Tibial nerve (tissue), 4 donors: ENCODE measurements at regions not wholly inside any gene's neighbourhood (a gene's known extent, or its start where the extent isn't known, plus 50 kb on each side); places are given as distances from the start of the nearest gene placed in this dataset.

Experiments
- EP300 ChIP-seq, 2 donors: sonication (generic); formaldehyde crosslinking; IDR thresholded peaks; one replicate each; pipeline ENCODE4 v1.6.1; 2017; ENCODE audit warnings: antibody characterized with exemption in 2 of 2, mild to moderate bottlenecking in 1 of 2
- POLR2A ChIP-seq, 2 donors: fragments of 450-650 bp; IDR thresholded peaks; one replicate each; pipeline ENCODE4 v1.6.1; 2017; ENCODE audit warnings: antibody characterized with exemption in 2 of 2, mild to moderate bottlenecking in 2 of 2, moderate library complexity in 2 of 2
- TF ChIP-seq, protein P1 (sequence below), 5 experiments: fragments of 200-600 bp in 3 of 5; fragments of 450-650 bp in 2 of 5; sonication (generic) in 3 of 5; IDR thresholded peaks; one replicate each; pipeline ENCODE4 v1.5.1; 2016 to 2019; ENCODE audit warnings: antibody characterized with exemption in 5 of 5, mild to moderate bottlenecking in 3 of 5, moderate library complexity in 2 of 5

DNA sequence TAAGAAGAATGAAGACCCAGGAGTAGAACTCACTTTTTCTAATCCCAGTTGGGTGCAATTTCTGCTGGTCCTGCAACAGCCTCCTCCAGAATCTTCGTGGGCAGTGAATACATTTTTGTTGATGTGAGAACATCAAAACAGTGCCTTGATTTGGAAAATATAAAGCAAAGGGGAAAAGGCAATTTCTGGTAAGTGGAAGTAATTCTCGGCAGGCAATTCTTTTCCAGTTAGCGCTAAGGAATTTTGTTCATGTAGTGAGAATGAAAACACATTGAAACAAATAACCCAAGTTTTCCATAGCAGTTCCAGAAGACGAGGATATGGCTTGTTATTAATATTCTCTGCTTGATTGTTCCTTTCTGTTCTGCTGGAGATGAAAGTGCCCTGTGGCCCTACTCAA is 178.7 kb downstream of the SPATA31D1 start:
- TF ChIP-seq, protein P1, sequence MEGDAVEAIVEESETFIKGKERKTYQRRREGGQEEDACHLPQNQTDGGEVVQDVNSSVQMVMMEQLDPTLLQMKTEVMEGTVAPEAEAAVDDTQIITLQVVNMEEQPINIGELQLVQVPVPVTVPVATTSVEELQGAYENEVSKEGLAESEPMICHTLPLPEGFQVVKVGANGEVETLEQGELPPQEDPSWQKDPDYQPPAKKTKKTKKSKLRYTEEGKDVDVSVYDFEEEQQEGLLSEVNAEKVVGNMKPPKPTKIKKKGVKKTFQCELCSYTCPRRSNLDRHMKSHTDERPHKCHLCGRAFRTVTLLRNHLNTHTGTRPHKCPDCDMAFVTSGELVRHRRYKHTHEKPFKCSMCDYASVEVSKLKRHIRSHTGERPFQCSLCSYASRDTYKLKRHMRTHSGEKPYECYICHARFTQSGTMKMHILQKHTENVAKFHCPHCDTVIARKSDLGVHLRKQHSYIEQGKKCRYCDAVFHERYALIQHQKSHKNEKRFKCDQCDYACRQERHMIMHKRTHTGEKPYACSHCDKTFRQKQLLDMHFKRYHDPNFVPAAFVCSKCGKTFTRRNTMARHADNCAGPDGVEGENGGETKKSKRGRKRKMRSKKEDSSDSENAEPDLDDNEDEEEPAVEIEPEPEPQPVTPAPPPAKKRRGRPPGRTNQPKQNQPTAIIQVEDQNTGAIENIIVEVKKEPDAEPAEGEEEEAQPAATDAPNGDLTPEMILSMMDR (IDR thresholded peaks at IDR 0.05), result no peak
- TF ChIP-seq POLR2A (IDR thresholded peaks at IDR 0.05) (no peak), EP300 (IDR thresholded peaks at IDR 0.05) (no peak)
